NCI-H1694 (cell line): ENCODE measurements at regions not wholly inside any gene's neighbourhood (a gene's known extent, or its start where the extent isn't known, plus 50 kb on each side); places are given as distances from the start of the nearest gene placed in this dataset.
"Not testable (repeated sequence)": the region's sequence is repeated elsewhere in the genome, so short reads cannot be mapped to it uniquely, and the experiment has no call there.

ENCODE experiments used
- DNase-seq: peaks from one replicate; lab custom pipeline; 2025; lab: John Stamatoyannopoulos, UW

GRCh38 chr11:71153005-71153390 is 99.4 kb downstream of the SHANK2 start:
- DNase-seq = no peak

GRCh38 chr11:71152312-71153004 is 99.9 kb downstream of the SHANK2 start:
- not testable (repeated sequence) for DNase-seq

GRCh38 chr11:71151561-71151960 is 100.8 kb downstream of the SHANK2 start:
- no peak for DNase-seq

- no peak for DNase-seq
Measured at GRCh38 chr11:71150859-71151258, 101.5 kb downstream of the SHANK2 start.

- DNase-seq = peak; percentile 56
Measured at GRCh38 chr11:71148716-71149115, 103.7 kb downstream of the SHANK2 start.

GRCh38 chr11:71147331-71147730 is 105.0 kb downstream of the SHANK2 start:
- DNase-seq = no peak

- DNase-seq = no peak
Measured at GRCh38 chr11:71146846-71147245, 105.5 kb downstream of the SHANK2 start.

GRCh38 chr11:71145988-71146824 is 106.2 kb downstream of the SHANK2 start:
- no peak for DNase-seq

GRCh38 chr11:71145368-71145767 is 107.0 kb downstream of the SHANK2 start:
- no peak for DNase-seq

- DNase-seq = no peak
Measured at GRCh38 chr11:71144736-71145135, 107.6 kb downstream of the SHANK2 start.

- no peak for DNase-seq
Measured at GRCh38 chr11:71144010-71144409, 108.4 kb downstream of the SHANK2 start.

GRCh38 chr11:71140206-71140919 is 112.0 kb downstream of the SHANK2 start:
- no peak for DNase-seq

- no peak for DNase-seq
Measured at GRCh38 chr11:71139516-71140205, 112.7 kb downstream of the SHANK2 start.

- no peak for DNase-seq
Measured at GRCh38 chr11:71138737-71139425, 113.5 kb downstream of the SHANK2 start.

GRCh38 chr11:71137376-71137775 is 115.0 kb downstream of the SHANK2 start:
- no peak for DNase-seq

- no peak for DNase-seq
Measured at GRCh38 chr11:71136095-71136845, 116.1 kb downstream of the SHANK2 start.

GRCh38 chr11:71135112-71135511 is 117.3 kb downstream of the SHANK2 start:
- DNase-seq = no peak

- no peak for DNase-seq
Measured at GRCh38 chr11:71133946-71134345, 118.4 kb downstream of the SHANK2 start.

GRCh38 chr11:71131861-71132260 is 120.5 kb downstream of the SHANK2 start:
- DNase-seq = no peak

GRCh38 chr11:71130106-71130505 is 122.3 kb downstream of the SHANK2 start:
- no peak for DNase-seq

- no peak for DNase-seq
Measured at GRCh38 chr11:71129624-71130023, 122.8 kb downstream of the SHANK2 start.
